Mesendoderm (in vitro differentiated cells): ENCODE measurements at regions not wholly inside any gene's neighbourhood (a gene's known extent, or its start where the extent isn't known, plus 50 kb on each side); places are given as distances from the start of the nearest gene placed in this dataset.

Experiments
- DNase-seq: peaks from one replicate; pipeline ENCODE4 v3.0.0; 2013
- H2AK5ac ChIP-seq: 2 replicates; pipeline ENCODE4 v1.6.1; 2013; ENCODE audit warnings: low read length, inconsistent platforms
- H2BK120ac ChIP-seq: 2 replicates; pipeline ENCODE4 v1.6.1; 2013; ENCODE audit warnings: low read depth, mild to moderate bottlenecking, low read length, moderate library complexity, mixed read lengths
- H2BK15ac ChIP-seq: replicated peaks from 2 replicates; pipeline ENCODE4 v1.6.1; 2013; ENCODE audit warnings: low read depth, mild to moderate bottlenecking, moderate library complexity
- H2BK5ac ChIP-seq: 2 replicates; pipeline ENCODE4 v1.6.1; 2013; ENCODE audit warnings: low read length, inconsistent platforms
- H3K18ac ChIP-seq: 2 replicates; pipeline ENCODE4 v1.6.1; 2013; ENCODE audit warnings: mild to moderate bottlenecking, low read length, mixed read lengths
- H3K23ac ChIP-seq: one replicate; pipeline ENCODE4 v1.6.1; 2013; ENCODE audit warnings: low read length
- H3K27ac ChIP-seq: 2 replicates; pipeline ENCODE4 v1.5.1; 2013; ENCODE audit warnings: low read depth, mild to moderate bottlenecking, inconsistent platforms, low read length, moderate library complexity
- H3K27me3 ChIP-seq: 2 replicates; pipeline ENCODE4 v1.6.1; 2013; ENCODE audit warnings: low read length, control low read depth, mild to moderate bottlenecking, inconsistent platforms; ENCODE audit not compliant: insufficient read depth, poor library complexity
- H3K36me3 ChIP-seq: 2 replicates; pipeline ENCODE4 v1.6.1; 2013; ENCODE audit warnings: low read length, inconsistent platforms; ENCODE audit not compliant: control insufficient read depth, insufficient read depth
- H3K4ac ChIP-seq: one replicate; pipeline ENCODE4 v1.6.1; 2013; ENCODE audit warnings: low read depth, mild to moderate bottlenecking, low read length, moderate library complexity
- H3K4me1 ChIP-seq: 2 replicates; pipeline ENCODE4 v1.6.1; 2013; ENCODE audit warnings: low read depth, low read length, inconsistent platforms; ENCODE audit not compliant: control insufficient read depth
- H3K4me2 ChIP-seq: 2 replicates; pipeline ENCODE4 v1.6.1; 2013; ENCODE audit warnings: low read length
- H3K4me3 ChIP-seq: 2 replicates; pipeline ENCODE4 v1.5.1; 2013; ENCODE audit warnings: mild to moderate bottlenecking, low read length
- H3K56ac ChIP-seq: one replicate; pipeline ENCODE4 v1.6.1; 2013; ENCODE audit warnings: low read length
- H3K79me1 ChIP-seq: 2 replicates; pipeline ENCODE4 v1.6.1; 2013; ENCODE audit warnings: low read length, inconsistent platforms
- H3K79me2 ChIP-seq: 2 replicates; pipeline ENCODE4 v1.6.1; 2013; ENCODE audit warnings: mild to moderate bottlenecking, low read length; ENCODE audit not compliant: control insufficient read depth, insufficient read depth
- H3K9ac ChIP-seq: 2 replicates; pipeline ENCODE4 v1.6.1; 2013; ENCODE audit warnings: low read length, inconsistent platforms
- H4K5ac ChIP-seq: one replicate; pipeline ENCODE4 v1.6.1; 2013; ENCODE audit warnings: low read length
- H4K8ac ChIP-seq: one replicate; pipeline ENCODE4 v1.6.1; 2013; ENCODE audit warnings: low read depth, mild to moderate bottlenecking, control low read depth, low read length, moderate library complexity
- WGBS: extraction: QIAGEN DNeasy Blood & Tissue Kit; methylation state at CpG from one replicate; pipeline ENCODE4 v1.1.7; 2013; ENCODE audit warnings: low lambda C conversion rate, missing lambda C conversion rate; ENCODE audit not compliant: insufficient coverage; ENCODE audit errors: extremely low coverage; 5-methylcytosine and 5-hydroxymethylcytosine counted together

- Histone ChIP-seq H4K8ac (no peak overlapping the region), H4K5ac (no peak overlapping the region), H3K4me2 (no peak overlapping the region), H2BK15ac (no peak overlapping the region), H3K4me1 (no peaks in the 10 kb centered on the region), H3K18ac (no peak overlapping the region), H3K4me3 (no peak overlapping the region), H3K56ac (no peak overlapping the region), H3K4ac (no peak overlapping the region), H3K36me3 (no peaks in the 10 kb centered on the region), H3K23ac (no peak overlapping the region), H3K79me1 (no peaks in the 10 kb centered on the region), H3K9ac (no peak overlapping the region), H3K27ac (no peak overlapping the region), H3K27me3 (no peaks in the 10 kb centered on the region), H2AK5ac (no peak overlapping the region), H3K79me2 (no peaks in the 10 kb centered on the region), H2BK5ac (no peak overlapping the region), H2BK120ac (no peak overlapping the region)
- DNase-seq: no peak
- WGBS: no CpG with 5 or more reads among the region's 2 CpGs
Observed at GRCh38 chr18:42404151-42404550, 449.1 kb downstream of the PIK3C3 start.

GRCh38 chr18:42409005-42409404 is 454.0 kb downstream of the PIK3C3 start:
- Histone ChIP-seq H4K5ac (no peak overlapping the region), H3K23ac (no peak overlapping the region), H3K79me2 (no peaks in the 10 kb centered on the region), H3K27me3 (no peaks in the 10 kb centered on the region), H3K27ac (no peak overlapping the region), H3K56ac (no peak overlapping the region), H3K4me3 (no peak overlapping the region), H3K9ac (no peak overlapping the region), H2AK5ac (no peak overlapping the region), H3K36me3 (no peaks in the 10 kb centered on the region), H3K4ac (no peak overlapping the region), H2BK5ac (no peak overlapping the region), H3K18ac (no peak overlapping the region), H3K79me1 (no peaks in the 10 kb centered on the region), H2BK120ac (no peak overlapping the region), H2BK15ac (no peak overlapping the region), H3K4me1 (no peaks in the 10 kb centered on the region), H4K8ac (no peak overlapping the region), H3K4me2 (no peak overlapping the region)
- no CpG with 5 or more reads among the region's 5 CpGs for WGBS
- no peak for DNase-seq

- no peak overlapping the region for H3K4ac ChIP-seq
- H3K23ac ChIP-seq: no peak overlapping the region
- H3K9ac ChIP-seq: no peak overlapping the region
- H3K4me3 ChIP-seq: no peak overlapping the region
- H4K5ac ChIP-seq: no peak overlapping the region
- H3K79me2 ChIP-seq: no peaks in the 10 kb centered on the region
- no peaks in the 10 kb centered on the region for H3K4me1 ChIP-seq
- peak; percentile 31 for DNase-seq
- H3K18ac ChIP-seq: no peak overlapping the region
- H3K36me3 ChIP-seq: no peaks in the 10 kb centered on the region
- no peak overlapping the region for H2BK120ac ChIP-seq
- no CpG with 5 or more reads among the region's 2 CpGs for WGBS
- no peak overlapping the region for H2AK5ac ChIP-seq
- H3K79me1 ChIP-seq: no peaks in the 10 kb centered on the region
- no peak overlapping the region for H2BK5ac ChIP-seq
- no peak overlapping the region for H2BK15ac ChIP-seq
- no peak overlapping the region for H3K4me2 ChIP-seq
- H3K56ac ChIP-seq: no peak overlapping the region
- H3K27me3 ChIP-seq: no peaks in the 10 kb centered on the region
- H3K27ac ChIP-seq: no peak overlapping the region
- H4K8ac ChIP-seq: no peak overlapping the region
Observed at GRCh38 chr18:42412281-42412680, 457.2 kb downstream of the PIK3C3 start.

GRCh38 chr18:42412896-42413295 is 457.9 kb downstream of the PIK3C3 start:
- H4K8ac ChIP-seq: no peak overlapping the region
- no peak overlapping the region for H2BK5ac ChIP-seq
- no peak overlapping the region for H3K4me2 ChIP-seq
- no peak overlapping the region for H3K9ac ChIP-seq
- no peak overlapping the region for H2AK5ac ChIP-seq
- no peak overlapping the region for H3K56ac ChIP-seq
- H2BK120ac ChIP-seq: no peak overlapping the region
- H3K79me2 ChIP-seq: no peaks in the 10 kb centered on the region
- H4K5ac ChIP-seq: no peak overlapping the region
- no peaks in the 10 kb centered on the region for H3K4me1 ChIP-seq
- peak; percentile 83 for DNase-seq
- no peaks in the 10 kb centered on the region for H3K36me3 ChIP-seq
- no CpG with 5 or more reads among the region's 2 CpGs for WGBS
- no peak overlapping the region for H2BK15ac ChIP-seq
- no peak overlapping the region for H3K23ac ChIP-seq
- no peaks in the 10 kb centered on the region for H3K79me1 ChIP-seq
- H3K18ac ChIP-seq: no peak overlapping the region
- H3K27me3 ChIP-seq: no peaks in the 10 kb centered on the region
- H3K4ac ChIP-seq: no peak overlapping the region
- no peak overlapping the region for H3K4me3 ChIP-seq
- H3K27ac ChIP-seq: no peak overlapping the region

GRCh38 chr18:42413870-42414269 is 458.8 kb downstream of the PIK3C3 start:
- H2BK15ac ChIP-seq: no peak overlapping the region
- WGBS: no CpG with 5 or more reads among the region's 1 CpG
- H3K27me3 ChIP-seq: no peaks in the 10 kb centered on the region
- H3K18ac ChIP-seq: no peak overlapping the region
- no peak overlapping the region for H3K27ac ChIP-seq
- no peak overlapping the region for H2AK5ac ChIP-seq
- H3K4me2 ChIP-seq: no peak overlapping the region
- H2BK5ac ChIP-seq: no peak overlapping the region
- H2BK120ac ChIP-seq: no peak overlapping the region
- DNase-seq: no peak
- no peaks in the 10 kb centered on the region for H3K79me1 ChIP-seq
- no peak overlapping the region for H3K9ac ChIP-seq
- H3K4me3 ChIP-seq: no peak overlapping the region
- H4K5ac ChIP-seq: no peak overlapping the region
- no peaks in the 10 kb centered on the region for H3K4me1 ChIP-seq
- H3K56ac ChIP-seq: no peak overlapping the region
- no peak overlapping the region for H3K23ac ChIP-seq
- H3K36me3 ChIP-seq: no peaks in the 10 kb centered on the region
- H3K4ac ChIP-seq: no peak overlapping the region
- no peak overlapping the region for H4K8ac ChIP-seq
- no peaks in the 10 kb centered on the region for H3K79me2 ChIP-seq

DNA sequence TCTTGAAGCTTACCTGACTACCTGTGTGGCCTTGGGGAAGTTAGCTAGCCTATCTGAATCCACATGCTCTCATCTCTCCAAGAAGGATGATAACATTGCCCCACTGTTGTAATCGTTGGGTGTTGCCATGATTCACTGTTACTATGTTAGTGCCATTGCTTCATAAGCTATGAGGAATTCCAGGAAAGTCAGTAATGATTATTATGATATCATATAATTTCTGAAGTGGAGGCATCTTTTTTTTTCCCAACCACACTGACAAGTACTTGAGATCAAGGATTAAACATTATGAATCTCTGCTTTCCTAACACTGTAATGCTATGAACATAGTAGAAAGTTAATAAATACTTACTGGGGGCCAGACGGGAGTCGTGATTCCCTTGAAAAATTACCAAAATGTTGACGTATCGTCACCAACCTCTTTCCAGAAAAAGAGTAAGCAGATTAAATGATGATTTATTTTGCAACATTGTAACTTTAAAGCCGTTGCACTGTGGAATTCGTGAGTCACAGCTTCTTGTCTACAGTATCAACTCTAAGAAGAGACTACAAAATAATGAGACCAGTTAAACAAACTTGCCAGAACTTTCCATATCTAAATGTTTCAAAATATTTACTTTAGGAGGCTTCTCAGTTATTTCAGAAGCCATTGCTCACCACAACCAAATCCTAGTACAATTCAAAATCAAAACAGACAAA is 459.9 kb downstream of the PIK3C3 start:
- no peak overlapping the region for H4K8ac ChIP-seq
- H2BK15ac ChIP-seq: no peak overlapping the region
- H3K79me1 ChIP-seq: no peaks in the 10 kb centered on the region
- peak; percentile 7 for DNase-seq
- no peak overlapping the region for H2BK5ac ChIP-seq
- H3K18ac ChIP-seq: no peak overlapping the region
- no peak overlapping the region for H3K9ac ChIP-seq
- H3K4me1 ChIP-seq: no peaks in the 10 kb centered on the region
- H2BK120ac ChIP-seq: no peak overlapping the region
- no peak overlapping the region for H3K4me2 ChIP-seq
- H3K56ac ChIP-seq: no peak overlapping the region
- no peaks in the 10 kb centered on the region for H3K27me3 ChIP-seq
- no peak overlapping the region for H4K5ac ChIP-seq
- H3K27ac ChIP-seq: no peak overlapping the region
- no peaks in the 10 kb centered on the region for H3K79me2 ChIP-seq
- H3K23ac ChIP-seq: no peak overlapping the region
- no peak overlapping the region for H2AK5ac ChIP-seq
- no peak overlapping the region for H3K4ac ChIP-seq
- WGBS: no CpG with 5 or more reads among the region's 7 CpGs
- no peaks in the 10 kb centered on the region for H3K36me3 ChIP-seq
- no peak overlapping the region for H3K4me3 ChIP-seq
